ENCODE measurements at regions not wholly inside any gene's neighbourhood (a gene's known extent, or its start where the extent isn't known, plus 50 kb on each side); places are given as distances from the start of the nearest gene placed in this dataset.

- Histone ChIP-seq H3K4me1 (replicated peaks in 1 of 4; ENCODE audit: control insufficient read depth in 3 of 4, insufficient read depth in 4 of 4, low read length in 3 of 4) (no peaks in the 10 kb centered on the region), H3K23me2 (ENCODE audit: low read depth, low read length) (no peaks in the 10 kb centered on the region), H2AK5ac (ENCODE audit: low read depth, low read length) (no peak overlapping the region), H3K23ac (ENCODE audit: insufficient read length) (no peak overlapping the region), H3K4me3 (ENCODE audit: extremely low read depth in 1 of 4, insufficient read depth in 2 of 4, low read depth in 3 of 4, low read length in 4 of 4) (no peak overlapping the region), H4K91ac (replicated peaks; ENCODE audit: insufficient read length, low read length) (no peak overlapping the region), H3K9me3 (ENCODE audit: insufficient read depth in 2 of 2, low read depth in 1 of 2, low read length in 1 of 2) (peaks cover 10 to 20% of the 10 kb centered on the region in 2 experiments), H2BK120ac (replicated peaks; ENCODE audit: low read depth, low read length) (no peak overlapping the region), H4K20me1 (replicated peaks in 1 of 2; ENCODE audit: control insufficient read depth in 1 of 2, insufficient read depth in 2 of 2, low read length in 2 of 2) (no peaks in the 10 kb centered on the region), H3K79me1 (ENCODE audit: low read depth, low read length) (no peaks in the 10 kb centered on the region), H2BK12ac (ENCODE audit: low read depth, low read length) (no peak overlapping the region), H3K14ac (ENCODE audit: insufficient read length) (no peak overlapping the region), H3K4ac (replicated peaks; ENCODE audit: insufficient read length, low read depth, low read length) (no peak overlapping the region), H3K79me2 (ENCODE audit: control insufficient read depth in 1 of 2, insufficient read depth in 2 of 2, low read length in 2 of 2) (no peaks in the 10 kb centered on the region), H3K36me3 (ENCODE audit: control insufficient read depth in 2 of 4, insufficient read depth in 4 of 4, low read length in 3 of 4) (no peaks in the 10 kb centered on the region), H3K9ac (replicated peaks in 1 of 4; ENCODE audit: extremely low read depth in 1 of 4, low read depth in 3 of 4, low read length in 3 of 4) (no peak overlapping the region), H3K56ac (replicated peaks; ENCODE audit: insufficient read length, low read depth, low read length) (no peak overlapping the region), H3K27ac (ENCODE audit: low read depth, low read length) (no peak overlapping the region), H2AFZ (ENCODE audit: low read length) (no peak overlapping the region), H3K4me2 (ENCODE audit: insufficient read depth in 1 of 2, low read depth in 2 of 2, low read length in 2 of 2) (no peak overlapping the region), H3K27me3 (replicated peaks in 1 of 4; ENCODE audit: control insufficient read depth in 3 of 4, extremely low read depth in 1 of 4, insufficient read depth in 3 of 4, low read length in 3 of 4) (no peaks in the 10 kb centered on the region), H2BK5ac (ENCODE audit: low read depth, low read length) (no peak overlapping the region), H2BK15ac (ENCODE audit: low read length) (no peak overlapping the region), H2BK20ac (ENCODE audit: low read length) (no peak overlapping the region), H4K8ac (ENCODE audit: extremely low read depth, insufficient read depth, low read length) (no peak overlapping the region), H4K5ac (ENCODE audit: insufficient read length, low read depth, low read length) (no peak overlapping the region), H3K18ac (ENCODE audit: extremely low read depth, low read length) (no peak overlapping the region)
- no peak for FAIRE-seq
- WGBS, 2 experiments (ENCODE audit: extremely low coverage in 1 of 2, insufficient coverage in 1 of 2, insufficient read length in 1 of 2, insufficient replicate concordance in 2 of 2, low coverage in 1 of 2, low lambda C conversion rate in 2 of 2, missing lambda C conversion rate in 1 of 2): 77% methylated on average over 5 of the region's 6 CpGs; no CpG with 5 or more reads in 1 of the 2 experiments
- no peak for DNase-seq (ENCODE audit: low read depth in 1 of 2, low spot score in 2 of 2)
- ChIA-PET POLR2A (ENCODE audit: partially characterized antibody) (no interaction called here), CTCF (ENCODE audit: partially characterized antibody) (interaction anchor here (0.6 kb wide), 1 partner anchor 132 kb away, joined by 3 read pairs; no protein-coding TSS in a partner anchor)
- TF ChIP-seq RAD21 (IDR thresholded peaks at IDR 0.05 in 1 of 2, conservative IDR thresholded peaks at IDR 0.05 in 1 of 2; ENCODE audit: low read depth in 2 of 2, low read length in 2 of 2) (0 out of 4 replicates have a peak, but pooled peaks of 1 of the 2 experiments have one; percentile 6), JUN (IDR thresholded peaks at IDR 0.05; ENCODE audit: low read depth, low read length) (no peak)
Measured at GRCh38 chr4:111154934-111155333, 532.1 kb upstream of the PITX2 start.
